Uterus (tissue), 3 donors: ENCODE measurements at regions not wholly inside any gene's neighbourhood (a gene's known extent, or its start where the extent isn't known, plus 50 kb on each side); places are given as distances from the start of the nearest gene placed in this dataset.

Source experiments
- DNase-seq, 2 donors: peaks; one replicate each; pipeline ENCODE4 v3.0.0-alpha.2; 2019 to 2020
- H3K27ac ChIP-seq, 2 donors: fragments of 200-600 bp; sonication (generic); 1 replicate in 1 of 2; 2 replicates in 1 of 2; pipeline ENCODE4 v1.5.1; 2016 to 2018
- H3K27me3 ChIP-seq, 2 donors: fragments of 200-600 bp; sonication (generic); one replicate each; pipeline ENCODE4 v1.5.1; 2018 to 2019; ENCODE audit warnings: control low read depth in 1 of 2
- H3K36me3 ChIP-seq, 2 donors: fragments of 200-600 bp; sonication (generic); one replicate each; pipeline ENCODE4 v1.5.1; 2019; ENCODE audit warnings: control low read depth in 1 of 2
- H3K4me1 ChIP-seq, 2 donors: fragments of 200-600 bp; sonication (generic); one replicate each; pipeline ENCODE4 v1.5.1; 2018 to 2019; ENCODE audit warnings: control low read depth in 1 of 2
- H3K4me3 ChIP-seq, 2 donors: fragments of 200-600 bp; sonication (generic); 1 replicate in 1 of 2; 2 replicates in 1 of 2; pipeline ENCODE4 v1.5.1; 2018 to 2019; ENCODE audit warnings: mild to moderate bottlenecking in 1 of 2
- H3K9me3 ChIP-seq, 2 donors: fragments of 200-600 bp; sonication (generic); one replicate each; pipeline ENCODE4 v1.5.1; 2019; ENCODE audit warnings: control low read depth in 1 of 2
- POLR2A ChIP-seq, 2 donors: fragments of 450-650 bp; IDR thresholded peaks; one replicate each; pipeline ENCODE4 v1.6.1; 2016; ENCODE audit warnings: antibody characterized with exemption in 2 of 2, mild to moderate bottlenecking in 1 of 2, moderate library complexity in 1 of 2
- intact Hi-C: fragments of 100-400 bp; cut with DNase I; formaldehyde crosslinking; loops from one replicate; pipeline ENCODE4 v1.15.1; 2023; ENCODE audit warnings: low total_unique reads
- TF ChIP-seq, protein P1 (sequence below), 4 experiments: fragments of 200-600 bp in 2 of 4; fragments of 450-650 bp in 2 of 4; sonication (generic) in 2 of 4; IDR thresholded peaks; one replicate each; pipeline ENCODE4 v1.5.1; 2016 to 2019; ENCODE audit warnings: antibody characterized with exemption in 4 of 4, mild to moderate bottlenecking in 2 of 4, moderate library complexity in 1 of 4
- donor health status: DM: yes; HTN: yes; CAD: no.

DNA sequence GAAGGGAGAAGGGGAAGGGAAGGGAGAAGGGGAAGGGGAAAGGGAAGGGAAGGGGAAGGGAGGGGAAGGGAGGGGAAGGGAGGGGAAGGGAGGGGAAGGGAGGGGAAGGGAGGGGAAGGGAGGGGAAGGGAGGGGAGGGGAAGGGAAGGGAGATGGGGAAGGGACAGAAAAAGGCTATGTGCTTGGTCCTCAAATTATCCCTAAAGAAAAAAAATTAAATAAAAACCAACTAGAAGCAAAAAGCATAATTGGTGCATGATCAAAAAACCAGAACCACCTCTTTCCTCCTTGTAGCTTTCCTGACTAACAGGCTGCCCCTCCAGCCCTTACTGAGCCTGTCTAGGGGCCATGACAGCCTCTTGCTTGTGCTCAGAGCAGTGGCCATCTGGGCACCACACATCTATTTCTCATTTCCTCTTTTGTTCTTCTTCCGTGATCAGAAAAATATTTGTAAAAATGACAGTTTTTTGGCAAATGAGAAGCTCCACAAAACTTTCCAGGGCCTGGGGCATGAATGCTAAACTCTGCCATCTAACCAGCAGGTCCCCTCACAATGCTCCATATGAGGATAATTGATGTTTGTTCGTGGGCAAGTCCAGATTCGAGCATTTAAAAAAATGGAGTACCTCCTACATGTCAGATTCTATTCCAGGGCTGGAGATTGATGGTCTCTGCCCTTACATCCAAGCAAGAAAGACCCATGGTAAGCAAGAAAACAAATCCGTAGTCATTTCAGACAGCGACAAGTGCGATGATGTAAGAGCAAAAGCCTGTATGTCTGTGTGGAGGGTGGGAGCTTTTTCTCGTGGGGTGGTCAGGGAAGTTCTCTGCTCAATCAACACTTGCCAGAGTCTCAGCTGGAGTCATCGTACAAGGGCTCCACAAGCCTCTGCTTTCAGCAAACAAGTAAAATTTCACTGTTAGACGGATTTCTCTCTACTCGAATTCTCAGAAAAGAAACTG is 320.9 kb downstream of the WDR11 start:
- Histone ChIP-seq H3K36me3 (no peaks in the 10 kb centered on the region), H3K4me3 (no peak overlapping the region), H3K9me3 (no peaks in the 10 kb centered on the region), H3K4me1 (no peaks in the 10 kb centered on the region), H3K27me3 (no peaks in the 10 kb centered on the region), H3K27ac (peak overlapping the region in 1 of 2 donors; percentile 26)
- DNase-seq = no peak
- intact Hi-C loops = no loop called here
- TF ChIP-seq POLR2A (IDR thresholded peaks at IDR 0.05) = no peak
- TF ChIP-seq, protein P1, sequence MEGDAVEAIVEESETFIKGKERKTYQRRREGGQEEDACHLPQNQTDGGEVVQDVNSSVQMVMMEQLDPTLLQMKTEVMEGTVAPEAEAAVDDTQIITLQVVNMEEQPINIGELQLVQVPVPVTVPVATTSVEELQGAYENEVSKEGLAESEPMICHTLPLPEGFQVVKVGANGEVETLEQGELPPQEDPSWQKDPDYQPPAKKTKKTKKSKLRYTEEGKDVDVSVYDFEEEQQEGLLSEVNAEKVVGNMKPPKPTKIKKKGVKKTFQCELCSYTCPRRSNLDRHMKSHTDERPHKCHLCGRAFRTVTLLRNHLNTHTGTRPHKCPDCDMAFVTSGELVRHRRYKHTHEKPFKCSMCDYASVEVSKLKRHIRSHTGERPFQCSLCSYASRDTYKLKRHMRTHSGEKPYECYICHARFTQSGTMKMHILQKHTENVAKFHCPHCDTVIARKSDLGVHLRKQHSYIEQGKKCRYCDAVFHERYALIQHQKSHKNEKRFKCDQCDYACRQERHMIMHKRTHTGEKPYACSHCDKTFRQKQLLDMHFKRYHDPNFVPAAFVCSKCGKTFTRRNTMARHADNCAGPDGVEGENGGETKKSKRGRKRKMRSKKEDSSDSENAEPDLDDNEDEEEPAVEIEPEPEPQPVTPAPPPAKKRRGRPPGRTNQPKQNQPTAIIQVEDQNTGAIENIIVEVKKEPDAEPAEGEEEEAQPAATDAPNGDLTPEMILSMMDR (IDR thresholded peaks at IDR 0.05) = no peak

DNA sequence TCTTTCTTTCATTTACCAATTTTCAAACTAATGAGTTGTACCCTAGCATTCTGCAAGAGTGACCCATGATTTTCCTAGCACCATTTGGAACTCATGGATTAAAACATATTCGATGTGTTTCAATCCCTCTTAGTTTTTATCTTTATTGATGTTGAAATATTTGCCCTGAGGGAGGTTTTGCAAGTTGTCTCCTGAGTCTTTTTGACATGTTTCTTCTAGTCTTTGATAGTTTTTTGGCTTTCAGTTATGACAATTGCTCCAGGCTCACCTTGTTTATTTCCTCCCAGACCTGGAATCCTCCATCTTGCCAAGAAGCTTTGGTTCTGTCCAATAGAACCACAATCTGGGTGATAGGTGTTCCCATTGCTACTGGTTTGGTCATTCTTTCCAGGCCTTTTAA is 327.8 kb downstream of the WDR11 start:
- H3K9me3 ChIP-seq = no peaks in the 10 kb centered on the region
- H3K27me3 ChIP-seq = no peaks in the 10 kb centered on the region
- H3K36me3 ChIP-seq = no peaks in the 10 kb centered on the region
- intact Hi-C loops = no loop called here
- DNase-seq = no peak
- H3K27ac ChIP-seq = no peak overlapping the region
- H3K4me1 ChIP-seq = no peaks in the 10 kb centered on the region
- H3K4me3 ChIP-seq = no peak overlapping the region
- TF ChIP-seq POLR2A (IDR thresholded peaks at IDR 0.05) = no peak
- TF ChIP-seq, protein P1 (IDR thresholded peaks at IDR 0.05) = no peak

DNA sequence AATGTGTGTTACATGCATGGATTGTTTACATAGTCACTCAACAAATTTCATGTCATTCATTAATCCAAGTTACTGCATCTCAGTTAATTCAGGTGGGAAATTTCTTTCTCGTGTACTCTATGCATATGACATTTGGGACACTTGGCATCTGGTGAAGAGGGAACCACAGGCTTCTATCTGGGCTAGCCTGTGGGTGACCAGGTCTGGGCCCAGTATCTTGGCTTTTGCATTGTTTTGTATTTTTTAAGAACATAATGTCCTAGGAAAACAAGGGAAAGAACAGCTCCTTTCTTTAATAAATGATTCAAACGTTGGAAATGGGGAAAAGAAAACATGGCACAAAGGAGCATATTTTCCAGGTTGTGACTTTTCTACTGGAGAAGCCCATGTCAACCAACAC is 331.1 kb downstream of the WDR11 start:
- H3K27me3 ChIP-seq = no peaks in the 10 kb centered on the region
- no peak for DNase-seq
- no peak for TF ChIP-seq POLR2A (IDR thresholded peaks at IDR 0.05)
- H3K36me3 ChIP-seq = no peaks in the 10 kb centered on the region
- no peaks in the 10 kb centered on the region for H3K9me3 ChIP-seq
- intact Hi-C loops = no loop called here
- no peak overlapping the region for H3K4me3 ChIP-seq
- no peaks in the 10 kb centered on the region for H3K4me1 ChIP-seq
- H3K27ac ChIP-seq = no peak overlapping the region

DNA sequence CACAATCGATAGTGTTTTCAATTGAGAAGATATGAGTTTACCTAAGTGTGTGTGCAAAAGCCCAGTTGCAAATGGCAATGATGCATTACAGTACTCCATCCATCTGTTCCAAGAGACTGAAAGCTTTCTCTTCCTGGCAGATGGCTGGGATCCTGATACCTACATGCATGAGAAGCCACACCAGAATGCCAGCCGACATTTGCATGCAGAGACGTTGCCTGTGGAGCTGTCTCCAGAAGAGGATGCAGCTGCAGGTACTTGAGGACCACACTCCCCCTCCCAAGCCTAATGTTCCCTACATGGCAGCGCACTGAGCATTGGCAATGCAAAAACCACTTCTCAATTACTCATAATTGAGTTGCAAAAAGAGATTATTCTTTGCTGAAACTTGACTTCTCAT is 332.1 kb downstream of the WDR11 start:
- no peaks in the 10 kb centered on the region for H3K4me1 ChIP-seq
- DNase-seq = no peak
- H3K4me3 ChIP-seq = no peak overlapping the region
- intact Hi-C loops = no loop called here
- no peak for TF ChIP-seq POLR2A (IDR thresholded peaks at IDR 0.05)
- TF ChIP-seq, protein P1 (IDR thresholded peaks at IDR 0.05) = no peak
- no peaks in the 10 kb centered on the region for H3K9me3 ChIP-seq
- H3K36me3 ChIP-seq = no peaks in the 10 kb centered on the region
- no peaks in the 10 kb centered on the region for H3K27me3 ChIP-seq
- H3K27ac ChIP-seq = no peak overlapping the region

DNA sequence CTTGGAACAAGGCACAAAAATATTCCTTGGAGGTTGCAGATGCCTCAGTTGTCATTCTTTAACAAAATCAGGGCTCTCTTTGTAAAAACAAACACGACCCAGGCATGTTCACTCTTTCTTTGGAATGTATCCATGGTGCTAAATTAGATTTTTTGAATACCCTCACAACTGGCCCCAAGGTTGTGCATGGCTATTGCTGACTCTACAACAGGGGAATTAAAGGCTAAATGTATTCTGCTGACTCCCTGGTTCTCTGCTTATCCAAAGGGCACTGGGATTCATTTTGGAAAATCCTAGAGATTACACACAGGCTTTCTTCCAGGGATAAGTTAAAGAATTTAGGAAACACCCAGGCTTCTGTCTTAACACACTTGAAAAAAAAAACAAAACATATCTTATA is 332.5 kb downstream of the WDR11 start:
- no peak overlapping the region for H3K27ac ChIP-seq
- intact Hi-C loops = no loop called here
- no peaks in the 10 kb centered on the region for H3K4me1 ChIP-seq
- H3K4me3 ChIP-seq = no peak overlapping the region
- H3K9me3 ChIP-seq = no peaks in the 10 kb centered on the region
- no peak for DNase-seq
- TF ChIP-seq, protein P1 (IDR thresholded peaks at IDR 0.05) = no peak
- no peak for TF ChIP-seq POLR2A (IDR thresholded peaks at IDR 0.05)
- H3K36me3 ChIP-seq = no peaks in the 10 kb centered on the region
- H3K27me3 ChIP-seq = no peaks in the 10 kb centered on the region
